A673 (cell line): ENCODE measurements at regions not wholly inside any gene's neighbourhood (a gene's known extent, or its start where the extent isn't known, plus 50 kb on each side); places are given as distances from the start of the nearest gene placed in this dataset.
"Not testable (repeated sequence)": the region's sequence is repeated elsewhere in the genome, so short reads cannot be mapped to it uniquely, and the experiment has no call there.

ENCODE experiments used
- BruUV-seq: library from RNA; stranded (reverse); fragments of 400-500 nt; replicated peaks from 2 replicates; lab custom pipeline; 2021; lab: Mats Ljungman, UMichigan
- CTCF ChIA-PET: fragments of 300-600 bp; sonication (Branson Sonifier 250); formaldehyde crosslinking; loops from one replicate; lab custom pipeline; 2022; ENCODE audit warnings: antibody characterized with exemption; lab: Charles Lee
- POLR2A ChIA-PET: fragments of 300-600 bp; sonication (Branson Sonifier 250); formaldehyde crosslinking; loops from one replicate; lab custom pipeline; 2022; ENCODE audit warnings: antibody characterized with exemption; ENCODE audit not compliant: low non-redundant PET; lab: Charles Lee
- DNase-seq: peaks from one replicate; pipeline ENCODE4 v3.0.0-alpha.2; 2015; ENCODE audit warnings: low spot score
- H3K27ac ChIP-seq: fragments of 200-600 bp; sonication (generic); 2 replicates; pipeline ENCODE4 v1.5.1; 2016; ENCODE audit warnings: mixed run types, low read depth, mild to moderate bottlenecking, mixed read lengths, antibody characterized with exemption, low read length; ENCODE audit not compliant: poor library complexity, severe bottlenecking
- H3K27me3 ChIP-seq: fragments of 200-600 bp; sonication (generic); replicated peaks from 2 replicates; pipeline ENCODE4 v1.6.1; 2017; ENCODE audit warnings: mixed run types, low read depth, mild to moderate bottlenecking, mixed read lengths, antibody characterized with exemption, low read length; ENCODE audit not compliant: insufficient read depth, poor library complexity
- H3K36me3 ChIP-seq: fragments of 200-600 bp; sonication (generic); 2 replicates; pipeline ENCODE4 v1.6.1; 2016; ENCODE audit warnings: mixed run types, mild to moderate bottlenecking, mixed read lengths, antibody characterized with exemption, low read length; ENCODE audit not compliant: insufficient read depth, poor library complexity, severe bottlenecking
- H3K4me1 ChIP-seq: fragments of 200-600 bp; sonication (generic); 2 replicates; pipeline ENCODE4 v1.6.1; 2017; ENCODE audit warnings: mixed run types, mild to moderate bottlenecking, mixed read lengths, antibody characterized with exemption, low read length; ENCODE audit not compliant: insufficient read depth, poor library complexity, severe bottlenecking
- H3K4me3 ChIP-seq: fragments of 200-600 bp; sonication (generic); 2 replicates; pipeline ENCODE4 v1.5.1; 2016; ENCODE audit warnings: low read depth, mixed run types, mild to moderate bottlenecking, mixed read lengths, low read length; ENCODE audit not compliant: poor library complexity, severe bottlenecking
- H3K9me3 ChIP-seq: fragments of 200-600 bp; sonication (generic); 2 replicates; pipeline ENCODE4 v1.6.1; 2016; ENCODE audit warnings: mixed run types, low read depth, mild to moderate bottlenecking, mixed read lengths, antibody characterized with exemption, low read length; ENCODE audit not compliant: poor library complexity, severe bottlenecking
- CTCF ChIP-seq: fragments of 300-800, 200-600 bp; sonication (generic); conservative IDR thresholded peaks from 2 replicates; pipeline ENCODE4 v1.5.1; 2017; ENCODE audit warnings: low read depth, mild to moderate bottlenecking, antibody characterized with exemption, low read length, moderate library complexity, mixed read lengths
- EZH2 ChIP-seq: fragments of 200-600 bp; sonication (generic); IDR thresholded peaks from 2 replicates; pipeline ENCODE4 v1.6.1; 2017; ENCODE audit warnings: borderline replicate concordance, low read depth, mild to moderate bottlenecking, mixed read lengths, antibody characterized with exemption, low read length; ENCODE audit not compliant: poor library complexity, severe bottlenecking
- intact Hi-C: fragments of 100-400 bp; cut with micrococcal nuclease; formaldehyde crosslinking; loops from one replicate; pipeline ENCODE4 v1.10.0; 2022; ENCODE audit not compliant: unreplicated experiment

DNA sequence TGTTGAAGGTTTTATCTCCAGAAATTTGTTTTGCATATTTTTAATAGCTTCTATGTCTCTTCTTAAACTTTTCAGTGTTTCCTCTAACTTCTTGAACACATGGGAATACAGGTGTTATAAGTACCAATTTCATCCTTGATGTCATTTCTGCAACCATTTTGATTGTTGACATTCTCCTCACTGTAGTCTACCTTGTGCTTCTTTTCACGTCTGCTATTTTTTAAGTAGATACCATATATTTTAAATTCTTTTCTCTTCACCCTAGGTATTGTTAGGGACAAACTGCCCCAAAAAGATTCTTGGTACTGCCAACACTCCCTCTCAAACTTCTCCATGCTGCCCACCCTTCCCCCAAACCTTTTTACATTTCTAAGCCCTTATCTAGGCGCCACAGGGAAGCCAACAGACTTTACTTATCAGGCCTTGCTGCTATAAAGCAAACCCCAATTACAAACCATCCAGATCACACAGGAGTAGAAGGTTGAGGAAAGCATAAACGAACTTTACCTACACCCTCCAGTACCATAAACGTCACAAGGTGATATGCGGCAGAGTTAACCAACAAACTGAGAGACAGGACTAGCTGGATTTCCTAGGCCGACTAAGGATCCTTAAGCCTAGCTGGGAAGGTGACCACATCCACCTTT lies 1165.3 kb downstream of the TAF11L14 start:
- TF ChIP-seq EZH2 (no peak), CTCF (no peak)
- no peaks in the 10 kb centered on the region for H3K9me3 ChIP-seq
- no peak overlapping the region for H3K4me3 ChIP-seq
- CTCF ChIA-PET = no interaction called here
- no peaks in the 10 kb centered on the region for H3K4me1 ChIP-seq
- POLR2A ChIA-PET = no interaction called here
- no peaks in the 10 kb centered on the region for H3K36me3 ChIP-seq
- intact Hi-C loops = no loop called here
- H3K27me3 ChIP-seq = no peaks in the 10 kb centered on the region
- BruUV-seq = no TSS peak
- no peak for DNase-seq
- no peak overlapping the region for H3K27ac ChIP-seq

GRCh38 chr5:18800293-18801025 lies 1166.2 kb downstream of the TAF11L14 start:
- CTCF ChIA-PET = no interaction called here
- BruUV-seq = no TSS peak
- TF ChIP-seq EZH2 = no peak
- no peak for TF ChIP-seq CTCF
- Histone ChIP-seq H3K27ac (no peak overlapping the region), H3K36me3 (no peaks in the 10 kb centered on the region), H3K4me1 (no peaks in the 10 kb centered on the region), H3K27me3 (no peaks in the 10 kb centered on the region), H3K9me3 (no peaks in the 10 kb centered on the region), H3K4me3 (no peak overlapping the region)
- no peak for DNase-seq
- intact Hi-C loops = no loop called here
- POLR2A ChIA-PET = no interaction called here

DNA sequence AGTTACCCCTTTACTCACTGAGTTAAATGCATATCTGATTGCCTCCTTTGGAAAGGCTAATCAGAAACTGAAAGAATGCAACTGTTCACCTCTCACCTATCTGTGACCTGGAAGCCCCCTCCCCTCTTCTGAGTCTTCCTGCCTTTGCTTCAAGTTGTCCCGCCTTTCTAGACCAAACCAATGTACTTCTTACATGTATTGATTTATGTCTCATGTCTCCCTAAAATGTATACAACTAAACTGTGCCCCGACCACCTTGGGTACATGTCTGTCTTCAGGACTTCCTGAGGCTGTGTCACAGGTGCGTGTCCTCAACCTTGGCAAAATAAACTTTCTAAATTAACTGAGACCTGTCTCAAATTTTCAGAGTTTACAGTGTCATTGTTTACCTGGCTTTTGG lies 1167.2 kb downstream of the TAF11L14 start:
- CTCF ChIA-PET, H3K9me3 ChIP-seq, H3K4me1 ChIP-seq, intact Hi-C loops, H3K27ac ChIP-seq, DNase-seq, H3K27me3 ChIP-seq, H3K4me3 ChIP-seq, H3K36me3 ChIP-seq, BruUV-seq: not testable (repeated sequence)
- POLR2A ChIA-PET = interaction anchor here (0.6 kb wide), 1 partner anchor 1468 kb away, joined by 3 read pairs; no protein-coding TSS in a partner anchor
